HCEC 1CT (cell line): ENCODE measurements at regions not wholly inside any gene's neighbourhood (a gene's known extent, or its start where the extent isn't known, plus 50 kb on each side); places are given as distances from the start of the nearest gene placed in this dataset.

Experiments
- DNase-seq: peaks from one replicate; pipeline ENCODE4 v3.0.0-alpha.2; 2017

GRCh38 chr2:217749008-217749407 lies 253.8 kb downstream of the TNS1 start:
- no peak for DNase-seq

DNA sequence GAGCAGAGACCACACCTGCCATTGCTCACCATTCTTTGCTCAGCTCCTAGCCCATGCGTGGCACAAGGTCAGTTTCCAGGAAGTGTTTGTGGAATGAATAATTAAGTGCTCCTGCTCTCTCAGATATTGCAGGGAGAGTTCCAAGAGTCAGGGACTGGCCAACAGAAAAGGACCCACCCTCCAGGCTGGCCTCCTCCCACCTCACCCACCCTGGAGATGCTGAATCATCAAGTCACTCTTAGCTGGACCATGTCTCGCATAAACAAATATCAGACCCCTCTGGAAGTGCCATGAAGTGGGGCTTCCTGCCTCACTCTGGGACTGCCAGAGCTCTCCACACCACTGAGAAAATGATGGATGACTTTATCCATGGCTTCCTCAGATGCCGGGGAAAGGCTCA lies 256.0 kb downstream of the TNS1 start:
- DNase-seq = no peak

GRCh38 chr2:217743966-217744761 lies 258.6 kb downstream of the TNS1 start:
- no peak for DNase-seq

DNA sequence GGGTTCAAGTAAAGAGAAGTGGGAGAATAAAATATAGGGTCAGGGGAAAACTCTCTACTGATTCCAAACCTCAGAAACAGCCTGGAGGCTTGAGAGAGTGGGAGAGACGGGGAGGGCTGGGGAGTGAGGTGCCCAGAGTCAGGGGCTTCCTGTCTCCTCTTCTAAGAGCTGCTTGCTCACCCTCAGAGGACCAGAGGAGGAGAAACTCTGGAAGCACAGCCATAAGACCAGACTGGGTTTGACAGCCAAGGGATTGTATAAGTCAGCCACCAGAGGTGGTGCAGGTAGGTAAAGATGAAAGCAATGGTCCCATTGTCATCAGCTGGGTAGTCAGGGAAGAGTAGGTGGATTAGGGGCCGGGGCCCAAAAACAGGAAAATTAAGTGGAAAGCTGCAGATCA lies 259.4 kb downstream of the TNS1 start:
- no peak for DNase-seq

DNA sequence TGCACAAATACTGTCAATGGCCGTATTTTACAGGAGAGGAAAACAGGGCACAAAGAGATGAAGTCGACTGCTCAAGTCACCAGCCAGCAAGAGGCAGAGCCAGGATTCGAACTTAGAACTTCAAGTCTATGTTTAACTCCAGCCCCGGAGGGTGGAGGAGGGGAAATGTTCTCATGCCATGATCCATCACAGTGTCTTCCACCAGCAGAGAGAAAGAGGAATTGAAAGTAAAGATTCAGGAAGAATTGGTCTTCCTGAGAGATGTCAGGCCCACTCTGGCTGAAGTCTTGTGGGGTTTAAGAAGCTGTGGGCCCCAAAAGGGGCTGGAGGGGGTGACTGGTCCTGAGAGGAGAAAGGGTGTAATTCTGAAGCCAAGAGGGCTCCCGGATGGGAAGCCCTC lies 260.0 kb downstream of the TNS1 start:
- no peak for DNase-seq

DNA sequence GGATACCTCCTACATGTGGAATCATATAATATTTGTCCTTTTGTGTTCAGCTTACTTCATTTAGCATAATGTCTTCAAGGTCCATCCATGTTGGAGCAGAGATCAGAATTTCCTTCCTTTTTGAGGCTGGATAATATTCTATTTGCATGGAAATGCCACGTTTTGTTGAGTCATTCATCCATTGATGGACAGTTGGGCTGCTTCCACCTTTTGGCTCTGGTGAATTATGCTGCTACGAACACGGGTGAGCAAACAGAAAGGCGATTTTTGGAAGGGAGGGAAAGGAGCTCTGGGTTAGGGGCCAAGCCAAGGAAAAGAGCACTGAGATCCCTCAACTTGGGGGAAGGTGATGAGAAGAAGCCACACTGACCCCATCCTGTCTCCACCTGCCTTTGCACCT lies 260.5 kb downstream of the TNS1 start:
- no peak for DNase-seq

- no peak for DNase-seq
Measured at GRCh38 chr2:217741381-217741955, 261.3 kb downstream of the TNS1 start.

GRCh38 chr2:217740756-217741155 lies 262.0 kb downstream of the TNS1 start:
- DNase-seq = no peak

GRCh38 chr2:217740178-217740577 lies 262.6 kb downstream of the TNS1 start:
- DNase-seq = no peak

DNA sequence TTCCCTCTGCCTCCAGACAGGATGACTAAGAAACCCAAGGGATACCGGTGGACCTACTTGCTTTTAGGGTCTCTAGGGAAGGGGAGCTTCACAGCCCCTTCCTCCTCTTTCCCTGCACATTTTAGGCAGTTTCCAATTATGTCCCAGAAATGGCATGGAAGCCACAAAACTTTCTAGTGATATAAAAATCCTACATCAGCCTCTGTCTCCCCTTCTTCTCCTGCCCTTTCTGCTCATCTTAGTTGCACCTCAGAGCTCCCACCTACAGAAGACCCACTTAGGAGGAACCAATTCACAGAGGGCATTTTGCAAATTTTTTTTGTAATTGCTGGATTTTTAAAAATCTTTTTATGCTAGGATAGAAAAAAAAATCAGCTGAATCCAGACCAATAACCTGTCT lies 263.1 kb downstream of the TNS1 start:
- no peak for DNase-seq

DNA sequence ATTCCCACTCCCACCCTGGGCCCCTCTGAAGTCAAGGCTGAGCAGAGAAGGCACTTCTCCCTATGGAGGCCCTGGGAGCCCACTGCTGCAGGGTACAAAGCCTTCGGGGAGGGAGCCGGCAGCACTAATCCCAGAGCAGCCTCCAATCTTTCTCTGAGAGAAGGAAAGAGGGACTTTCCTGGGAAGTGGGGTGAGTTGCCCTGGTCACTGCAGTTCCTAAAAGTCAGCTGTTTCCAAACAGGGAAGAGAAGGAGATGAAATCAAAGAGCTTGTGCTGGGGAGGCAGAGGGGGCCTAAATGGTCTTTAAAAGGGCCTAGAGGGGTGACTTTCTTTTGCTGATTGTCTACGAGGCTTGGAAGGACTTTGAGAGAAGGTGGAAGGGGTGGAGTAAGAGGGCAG lies 264.7 kb downstream of the TNS1 start:
- DNase-seq = no peak

DNA sequence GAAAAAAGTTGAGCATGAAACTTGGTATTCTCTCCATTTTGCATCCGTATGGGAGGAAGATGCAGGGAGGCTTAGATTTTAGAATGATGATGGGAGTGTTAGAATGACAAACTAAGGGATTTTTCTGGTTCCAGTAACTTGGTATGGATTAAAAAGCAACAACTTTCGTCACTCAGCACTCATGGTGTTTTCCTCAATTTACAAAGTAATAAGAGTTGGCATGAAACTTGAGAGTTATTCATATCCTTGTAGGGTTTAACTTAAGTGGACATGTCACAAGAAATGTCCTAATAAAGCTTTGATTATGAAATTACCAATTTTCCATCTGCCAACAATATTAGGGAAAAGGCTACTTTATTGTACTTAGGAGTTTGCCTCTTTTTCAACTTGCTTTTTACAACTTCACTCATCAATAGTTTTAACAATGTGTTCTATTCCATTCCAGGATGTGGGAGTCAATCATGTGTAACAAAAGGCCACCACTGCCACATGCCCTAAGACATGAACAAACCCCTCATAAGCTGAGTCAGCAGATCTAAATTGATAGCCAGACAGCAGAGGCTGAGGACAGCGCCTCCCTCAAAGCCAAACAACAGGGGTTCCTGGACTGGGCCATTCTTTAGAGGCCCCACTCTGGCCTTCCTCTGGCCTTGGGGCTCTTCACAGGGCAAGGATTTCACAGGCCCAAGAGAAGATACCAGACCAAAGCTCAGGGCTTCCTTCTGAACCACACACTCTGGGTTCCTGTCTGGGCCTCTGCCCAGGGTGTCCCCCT lies 265.8 kb downstream of the TNS1 start:
- no peak for DNase-seq

GRCh38 chr2:217735899-217736298 lies 266.9 kb downstream of the TNS1 start:
- no peak for DNase-seq

- DNase-seq = no peak
Measured at GRCh38 chr2:217735034-217735433, 267.8 kb downstream of the TNS1 start.

DNA sequence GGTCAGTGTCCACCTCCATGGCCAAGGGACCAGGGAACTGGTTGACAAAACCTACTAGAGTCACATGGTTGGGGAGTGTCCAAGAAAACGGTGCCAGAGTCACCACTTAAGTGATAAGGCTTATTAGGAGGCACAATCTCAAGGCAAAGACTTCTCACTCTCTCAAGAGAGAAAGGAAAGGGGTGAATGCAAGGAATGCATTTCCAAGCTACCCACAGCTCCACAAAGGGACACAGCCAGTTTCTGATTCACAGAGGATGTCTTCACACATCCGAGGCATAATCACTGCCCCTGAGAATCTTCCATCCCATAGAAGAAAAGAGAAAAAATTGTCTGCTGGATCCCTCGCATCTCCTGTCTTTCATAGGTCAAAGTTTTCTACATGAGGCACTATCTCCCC lies 269.3 kb downstream of the TNS1 start:
- DNase-seq = no peak

DNA sequence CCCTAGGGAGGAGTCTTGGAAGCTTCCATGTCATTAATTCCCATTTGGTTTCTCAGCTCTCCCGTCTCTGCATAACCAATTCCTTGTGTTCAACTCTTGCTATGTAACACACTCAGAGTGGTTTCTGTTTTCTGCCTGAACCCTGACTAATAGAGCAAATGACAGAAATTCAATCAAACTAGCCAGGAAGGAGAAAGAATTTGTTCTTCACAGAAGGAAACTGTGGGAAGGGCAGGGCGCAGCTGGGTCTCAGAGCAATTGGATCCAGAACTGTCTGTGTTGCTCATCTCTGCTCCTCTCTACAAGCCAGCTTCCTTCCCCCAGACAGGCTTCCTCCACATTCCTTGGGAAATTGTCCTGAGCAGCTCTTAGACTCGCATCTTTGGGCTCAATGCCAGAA lies 269.8 kb downstream of the TNS1 start:
- no peak for DNase-seq

DNA sequence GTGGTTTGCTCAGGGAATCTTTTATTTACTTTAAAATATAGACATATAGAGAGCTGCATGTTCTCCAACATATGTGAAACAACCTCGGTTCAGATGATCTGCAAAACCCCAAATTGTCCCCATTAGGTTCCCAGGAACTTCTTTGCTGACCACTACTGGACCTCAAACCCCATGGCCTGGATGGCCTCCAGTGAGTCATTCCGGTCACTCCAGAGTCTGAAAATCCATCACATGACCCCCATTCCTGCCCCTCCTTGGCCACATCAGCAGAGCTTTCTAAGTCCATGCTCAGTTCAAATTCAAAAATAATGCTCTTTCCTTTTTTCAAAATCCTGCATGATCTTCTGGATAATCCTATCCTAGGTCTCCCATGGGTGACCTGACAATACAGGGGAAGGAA lies 271.0 kb downstream of the TNS1 start:
- DNase-seq = no peak

GRCh38 chr2:217729421-217730053 lies 273.3 kb downstream of the TNS1 start:
- DNase-seq = no peak

GRCh38 chr2:217727801-217728200 lies 275.0 kb downstream of the TNS1 start:
- DNase-seq = no peak

GRCh38 chr2:217725409-217725808 lies 277.4 kb downstream of the TNS1 start:
- no peak for DNase-seq

GRCh38 chr2:217724471-217724870 lies 278.3 kb downstream of the TNS1 start:
- DNase-seq = no peak

DNA sequence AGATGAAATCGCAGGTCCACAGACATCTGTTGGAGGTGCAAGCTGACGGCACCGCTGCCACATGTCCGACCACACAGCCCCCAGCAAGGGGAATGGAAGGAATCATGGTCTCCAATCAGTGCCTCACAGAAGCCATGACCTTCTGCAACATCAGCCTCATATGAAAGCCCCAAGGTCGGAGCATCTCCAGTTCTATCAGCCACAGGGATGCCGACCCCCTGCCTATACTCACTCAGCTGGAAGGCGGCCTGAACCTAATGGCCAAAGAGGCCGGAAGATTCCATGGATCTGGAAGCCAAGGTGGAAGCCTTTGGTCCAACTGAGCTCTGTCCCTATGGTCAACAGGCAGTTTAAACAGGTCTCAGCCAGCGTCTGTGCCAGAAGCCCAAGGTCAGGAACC lies 278.8 kb downstream of the TNS1 start:
- DNase-seq = no peak

DNA sequence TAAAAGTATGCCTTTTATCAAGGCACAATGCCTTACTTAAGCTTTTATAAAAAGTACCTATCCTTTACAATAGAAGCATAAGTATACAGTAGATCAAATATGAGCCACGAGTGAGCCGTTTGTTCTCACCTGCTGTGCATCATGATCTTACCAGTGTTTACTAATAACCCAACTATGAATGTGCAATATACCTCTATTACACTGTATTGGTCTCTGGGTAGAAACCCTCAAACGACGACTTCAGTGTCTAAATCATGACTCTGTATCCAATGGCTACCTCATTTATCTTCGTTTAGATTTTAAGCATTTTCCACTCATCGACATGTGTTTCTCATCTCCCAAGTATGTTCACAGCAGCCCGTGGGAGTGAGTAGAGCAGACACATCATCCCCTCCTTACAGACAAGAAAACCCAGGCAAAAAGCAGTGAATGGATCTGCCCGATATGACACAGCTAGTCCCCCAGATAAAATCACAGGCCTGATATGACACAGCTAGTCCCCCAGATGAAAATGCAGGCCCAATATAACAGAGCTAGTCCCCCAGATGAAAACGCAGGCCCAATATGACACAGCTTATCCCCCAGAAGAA lies 279.8 kb downstream of the TNS1 start:
- no peak for DNase-seq
